NB4 (cell line): ENCODE measurements at regions not wholly inside any gene's neighbourhood (a gene's known extent, or its start where the extent isn't known, plus 50 kb on each side); places are given as distances from the start of the nearest gene placed in this dataset.

ENCODE experiments used
- CTCF ChIP-seq: IDR thresholded peaks from one replicate; pipeline ENCODE4 v1.5.1; 2012; ENCODE audit warnings: low read depth, low read length
- MYC ChIP-seq: IDR thresholded peaks from 2 replicates; pipeline ENCODE4 v1.6.1; 2011; ENCODE audit warnings: low read depth, low read length
- POLR2A ChIP-seq: IDR thresholded peaks from 2 replicates; pipeline ENCODE4 v1.6.1; 2011; ENCODE audit warnings: mild to moderate bottlenecking; ENCODE audit not compliant: insufficient read length; ENCODE audit errors: extremely low read depth
- TF ChIP-seq, protein P1 (sequence below): IDR thresholded peaks from 2 replicates; pipeline ENCODE4 v1.6.1; 2011; ENCODE audit warnings: low read depth, low read length

DNA sequence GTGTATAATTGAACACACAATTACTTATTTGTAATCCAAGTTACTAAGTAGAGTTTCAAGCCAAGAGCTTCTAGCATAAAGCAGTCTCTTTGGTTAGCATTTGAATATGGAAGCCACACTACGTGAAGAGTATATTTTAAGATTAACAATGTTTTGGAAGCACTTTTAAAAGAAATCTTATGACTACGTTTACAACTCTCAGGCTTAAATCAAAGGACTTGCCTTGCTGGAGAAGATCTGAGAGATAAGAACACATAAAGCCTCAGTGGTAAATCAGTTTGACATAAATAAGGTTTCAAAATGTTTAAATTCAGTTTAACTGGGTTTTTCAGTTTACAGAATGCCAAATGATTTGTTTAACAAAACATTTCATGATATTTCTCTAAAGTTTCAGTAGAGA is 161.9 kb upstream of the PDE3A start:
- TF ChIP-seq CTCF (no peak), POLR2A (no peak), MYC (no peak)
- TF ChIP-seq, protein P1, sequence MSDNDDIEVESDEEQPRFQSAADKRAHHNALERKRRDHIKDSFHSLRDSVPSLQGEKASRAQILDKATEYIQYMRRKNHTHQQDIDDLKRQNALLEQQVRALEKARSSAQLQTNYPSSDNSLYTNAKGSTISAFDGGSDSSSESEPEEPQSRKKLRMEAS: no peak
